ENCODE measurements at regions not wholly inside any gene's neighbourhood (a gene's known extent, or its start where the extent isn't known, plus 50 kb on each side); places are given as distances from the start of the nearest gene placed in this dataset.

DNA sequence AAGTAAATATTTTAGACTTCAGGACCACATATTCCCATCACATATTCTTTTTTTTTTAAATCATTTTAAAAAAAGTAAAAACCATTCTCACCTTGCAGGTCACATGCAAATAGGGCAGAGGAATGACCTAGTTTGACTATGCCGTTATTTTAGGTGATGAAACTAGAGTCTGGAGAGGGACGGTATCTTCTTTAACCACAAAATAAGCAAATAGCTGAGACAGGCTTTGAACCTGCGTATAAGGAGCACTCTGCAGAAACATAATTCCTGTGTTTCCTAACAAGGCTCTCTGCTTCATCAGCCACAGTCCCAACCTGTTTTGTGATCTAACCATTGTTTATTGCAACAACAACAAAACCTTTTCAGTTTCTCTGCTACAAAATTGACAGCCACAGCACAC lies 121.5 kb downstream of the PCTP start:
- H3K18ac ChIP-seq (ENCODE audit: extremely low read depth, low read length), result no peak overlapping the region
- no peaks in the 10 kb centered on the region for H3K27me3 ChIP-seq (replicated peaks in 1 of 4; ENCODE audit: control insufficient read depth in 3 of 4, extremely low read depth in 1 of 4, insufficient read depth in 3 of 4, low read length in 3 of 4)
- no peak overlapping the region for H3K14ac ChIP-seq (ENCODE audit: insufficient read length)
- no peak overlapping the region for H3K27ac ChIP-seq (ENCODE audit: low read depth, low read length)
- no peak for FAIRE-seq
- no peak overlapping the region for H3K56ac ChIP-seq (replicated peaks; ENCODE audit: insufficient read length, low read depth, low read length)
- no peaks in the 10 kb centered on the region for H3K79me1 ChIP-seq (ENCODE audit: low read depth, low read length)
- H3K4me1 ChIP-seq (replicated peaks in 1 of 4; ENCODE audit: control insufficient read depth in 3 of 4, insufficient read depth in 4 of 4, low read length in 3 of 4), result peaks cover 0 to 3% (median 1%) of the 10 kb centered on the region in 4 experiments; a peak in 3 of 7 replicates
- POLR2A ChIA-PET (ENCODE audit: partially characterized antibody), result no interaction called here
- H4K5ac ChIP-seq (ENCODE audit: insufficient read length, low read depth, low read length), result no peak overlapping the region
- H2AK5ac ChIP-seq (ENCODE audit: low read depth, low read length), result no peak overlapping the region
- H2AFZ ChIP-seq (ENCODE audit: low read length), result no peak overlapping the region
- peaks cover 1% of the 10 kb centered on the region; the same call in 1 of the 2 replicates for H3K23me2 ChIP-seq (ENCODE audit: low read depth, low read length)
- no peak overlapping the region for H3K4me2 ChIP-seq (ENCODE audit: insufficient read depth in 1 of 2, low read depth in 2 of 2, low read length in 2 of 2)
- H2BK15ac ChIP-seq (ENCODE audit: low read length), result no peak overlapping the region
- 94% methylated on average over 3 of the region's 3 CpGs; no CpG with 5 or more reads in 1 of the 2 experiments for WGBS, 2 experiments (ENCODE audit: extremely low coverage in 1 of 2, insufficient coverage in 1 of 2, insufficient read length in 1 of 2, insufficient replicate concordance in 2 of 2, low coverage in 1 of 2, low lambda C conversion rate in 2 of 2, missing lambda C conversion rate in 1 of 2)
- CTCF ChIA-PET (ENCODE audit: partially characterized antibody), result interaction anchor here (1.3 kb wide), 1 partner anchor 11 kb away, joined by 6 read pairs; no protein-coding TSS in a partner anchor
- H2BK120ac ChIP-seq (replicated peaks; ENCODE audit: low read depth, low read length), result no peak overlapping the region
- no peaks in the 10 kb centered on the region for H3K36me3 ChIP-seq (ENCODE audit: control insufficient read depth in 2 of 4, insufficient read depth in 4 of 4, low read length in 3 of 4)
- no peak overlapping the region for H3K23ac ChIP-seq (ENCODE audit: insufficient read length)
- no peak overlapping the region for H4K8ac ChIP-seq (ENCODE audit: extremely low read depth, insufficient read depth, low read length)
- H3K9me3 ChIP-seq (ENCODE audit: insufficient read depth in 2 of 2, low read depth in 1 of 2, low read length in 1 of 2), result 0 out of 4 replicates have a peak, but pooled peaks cover 0 to 6% of the 10 kb centered on the region in 2 experiments
- H2BK12ac ChIP-seq (ENCODE audit: low read depth, low read length), result no peak overlapping the region
- no peak overlapping the region for H2BK5ac ChIP-seq (ENCODE audit: low read depth, low read length)
- H2BK20ac ChIP-seq (ENCODE audit: low read length), result no peak overlapping the region
- no peak overlapping the region for H3K4me3 ChIP-seq (ENCODE audit: extremely low read depth in 1 of 4, insufficient read depth in 2 of 4, low read depth in 3 of 4, low read length in 4 of 4)
- no peak overlapping the region for H4K91ac ChIP-seq (replicated peaks; ENCODE audit: insufficient read length, low read length)
- DNase-seq (ENCODE audit: low read depth in 1 of 2, low spot score in 2 of 2), result no peak
- H3K79me2 ChIP-seq (ENCODE audit: control insufficient read depth in 1 of 2, insufficient read depth in 2 of 2, low read length in 2 of 2), result no peaks in the 10 kb centered on the region
- no peak overlapping the region for H3K9ac ChIP-seq (replicated peaks in 1 of 4; ENCODE audit: extremely low read depth in 1 of 4, low read depth in 3 of 4, low read length in 3 of 4)
- no peaks in the 10 kb centered on the region for H4K20me1 ChIP-seq (replicated peaks in 1 of 2; ENCODE audit: control insufficient read depth in 1 of 2, insufficient read depth in 2 of 2, low read length in 2 of 2)
- no peak for TF ChIP-seq CTBP2 (IDR thresholded peaks at IDR 0.05; ENCODE audit: borderline replicate concordance, insufficient read depth, insufficient read length, low read length)
- H3K4ac ChIP-seq (replicated peaks; ENCODE audit: insufficient read length, low read depth, low read length), result no peak overlapping the region
